ENCODE measurements at regions not wholly inside any gene's neighbourhood (a gene's known extent, or its start where the extent isn't known, plus 50 kb on each side); places are given as distances from the start of the nearest gene placed in this dataset.

DNA sequence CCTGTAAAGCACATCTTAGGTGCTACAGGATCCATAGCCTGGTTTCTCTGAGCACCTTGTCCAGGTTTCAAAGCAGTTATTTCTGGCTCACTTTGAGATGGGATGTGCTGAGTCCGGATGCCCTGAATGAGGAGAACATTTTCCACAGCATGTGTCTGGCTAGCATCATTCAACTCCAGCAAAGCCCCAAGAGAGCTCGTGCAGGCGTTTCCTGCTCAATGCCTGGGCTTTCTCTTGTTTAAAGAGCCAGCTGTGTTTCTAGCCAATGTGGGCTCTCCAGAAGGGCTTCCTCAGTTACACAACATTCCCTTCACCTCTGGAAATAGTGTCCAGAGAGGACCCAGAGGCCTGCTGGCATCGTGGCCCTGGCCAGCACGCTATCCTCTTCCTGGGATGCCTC lies 411.7 kb downstream of the DMAC1 start:
- no peak for DNase-seq (ENCODE audit: low read depth in 1 of 2, low spot score in 1 of 2)
- TF ChIP-seq POLR2AphosphoS5 (IDR thresholded peaks at IDR 0.05; ENCODE audit: low read depth) (no peak), GABPA (IDR thresholded peaks at IDR 0.05; ENCODE audit: low read depth) (no peak), SPI1 (IDR thresholded peaks at IDR 0.05; ENCODE audit: borderline replicate concordance, low read depth) (no peak), REST (IDR thresholded peaks at IDR 0.05; ENCODE audit: insufficient replicate concordance, low read depth) (no peak), CTCF (IDR thresholded peaks at IDR 0.05; ENCODE audit: insufficient read depth, low read length) (no peak)
- no peak overlapping the region for H3K27ac ChIP-seq (replicated peaks)
- H3K27me3 ChIP-seq (ENCODE audit: insufficient read depth, poor library complexity, severe bottlenecking), result no peaks in the 10 kb centered on the region
- no peak overlapping the region for H3K4me3 ChIP-seq (replicated peaks; ENCODE audit: insufficient read depth, low read length)

GRCh38 chr9:7382304-7382703 lies 417.3 kb downstream of the DMAC1 start:
- H3K27me3 ChIP-seq (ENCODE audit: insufficient read depth, poor library complexity, severe bottlenecking), result no peaks in the 10 kb centered on the region
- no peak overlapping the region for H3K27ac ChIP-seq (replicated peaks)
- DNase-seq (ENCODE audit: low read depth in 1 of 2, low spot score in 1 of 2), result no peak
- H3K4me3 ChIP-seq (replicated peaks; ENCODE audit: insufficient read depth, low read length), result no peak overlapping the region
- TF ChIP-seq REST (IDR thresholded peaks at IDR 0.05; ENCODE audit: insufficient replicate concordance, low read depth) (no peak), POLR2AphosphoS5 (IDR thresholded peaks at IDR 0.05; ENCODE audit: low read depth) (no peak), CTCF (IDR thresholded peaks at IDR 0.05; ENCODE audit: insufficient read depth, low read length) (no peak), SPI1 (IDR thresholded peaks at IDR 0.05; ENCODE audit: borderline replicate concordance, low read depth) (no peak), GABPA (IDR thresholded peaks at IDR 0.05; ENCODE audit: low read depth) (no peak)

DNA sequence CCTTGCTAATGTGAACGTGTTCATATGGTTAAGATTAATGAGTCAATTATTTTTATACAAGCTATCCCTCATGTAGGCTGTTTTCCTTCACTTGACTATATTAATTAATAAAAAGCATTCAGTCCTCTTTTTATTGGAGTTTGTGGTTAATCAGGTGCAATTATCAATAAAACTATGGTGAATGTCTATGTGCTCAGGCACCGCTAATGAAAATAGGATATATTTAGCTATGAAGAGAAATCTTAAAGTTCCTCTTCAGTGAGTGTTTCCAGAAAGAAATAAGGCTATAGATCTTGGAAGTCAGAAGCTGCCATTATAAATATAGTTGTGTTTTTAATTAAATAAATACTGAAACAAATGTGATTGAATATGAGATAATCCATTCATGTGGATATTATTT lies 422.1 kb downstream of the DMAC1 start:
- TF ChIP-seq GABPA (IDR thresholded peaks at IDR 0.05; ENCODE audit: low read depth), result no peak
- no peak for TF ChIP-seq REST (IDR thresholded peaks at IDR 0.05; ENCODE audit: insufficient replicate concordance, low read depth)
- TF ChIP-seq POLR2AphosphoS5 (IDR thresholded peaks at IDR 0.05; ENCODE audit: low read depth), result no peak
- TF ChIP-seq CTCF (IDR thresholded peaks at IDR 0.05; ENCODE audit: insufficient read depth, low read length), result no peak
- no peak for TF ChIP-seq SPI1 (IDR thresholded peaks at IDR 0.05; ENCODE audit: borderline replicate concordance, low read depth)
- no peak overlapping the region for H3K4me3 ChIP-seq (replicated peaks; ENCODE audit: insufficient read depth, low read length)
- H3K27ac ChIP-seq (replicated peaks), result no peak overlapping the region
- no peaks in the 10 kb centered on the region for H3K27me3 ChIP-seq (ENCODE audit: insufficient read depth, poor library complexity, severe bottlenecking)
- DNase-seq (ENCODE audit: low read depth in 1 of 2, low spot score in 1 of 2), result no peak

All from HL-60 (cell line).